ENCODE measurements at regions not wholly inside any gene's neighbourhood (a gene's known extent, or its start where the extent isn't known, plus 50 kb on each side); places are given as distances from the start of the nearest gene placed in this dataset.

- DNase-seq: no peak
Measured at GRCh38 chr5:74279244-74279643, 361.3 kb downstream of the ENC1 start.

GRCh38 chr5:74277418-74277817, 363.1 kb downstream of the ENC1 start:
- DNase-seq: no peak

GRCh38 chr5:74275171-74275992, 365.1 kb downstream of the ENC1 start:
- peak; percentile 84 for DNase-seq

- no peak for DNase-seq
Measured at GRCh38 chr5:74274326-74274725, 366.2 kb downstream of the ENC1 start.

GRCh38 chr5:74272831-74273451, 367.6 kb downstream of the ENC1 start:
- DNase-seq: no peak

GRCh38 chr5:74272024-74272775, 368.3 kb downstream of the ENC1 start:
- no peak for DNase-seq

GRCh38 chr5:74268297-74268696, 372.2 kb downstream of the ENC1 start:
- no peak for DNase-seq

GRCh38 chr5:74266836-74267235, 373.7 kb downstream of the ENC1 start:
- DNase-seq: no peak

- no peak for DNase-seq
Measured at GRCh38 chr5:74266132-74266531, 374.4 kb downstream of the ENC1 start.

- DNase-seq: no peak
Measured at GRCh38 chr5:74262544-74263207, 377.9 kb downstream of the ENC1 start.

GRCh38 chr5:74261866-74262265, 378.7 kb downstream of the ENC1 start:
- no peak for DNase-seq

- peak; percentile 3 for DNase-seq
Measured at GRCh38 chr5:74261421-74261820, 379.1 kb downstream of the ENC1 start.

GRCh38 chr5:74259572-74259971, 381.0 kb downstream of the ENC1 start:
- DNase-seq: no peak

- DNase-seq: no peak
Measured at GRCh38 chr5:74258314-74258665, 382.2 kb downstream of the ENC1 start.

- DNase-seq: peak; percentile 63
Measured at GRCh38 chr5:74257645-74258313, 382.7 kb downstream of the ENC1 start.

GRCh38 chr5:74257060-74257527, 383.4 kb downstream of the ENC1 start:
- DNase-seq: no peak

- no peak for DNase-seq
Measured at GRCh38 chr5:74255692-74256392, 384.7 kb downstream of the ENC1 start.

GRCh38 chr5:74254257-74254656, 386.3 kb downstream of the ENC1 start:
- DNase-seq: no peak

- no peak for DNase-seq
Measured at GRCh38 chr5:74252044-74252443, 388.5 kb downstream of the ENC1 start.

GRCh38 chr5:74251141-74252035, 389.1 kb downstream of the ENC1 start:
- peak; percentile 90 for DNase-seq
